PC-3 (cell line): ENCODE measurements at regions not wholly inside any gene's neighbourhood (a gene's known extent, or its start where the extent isn't known, plus 50 kb on each side); places are given as distances from the start of the nearest gene placed in this dataset.

Source experiments
- CTCF ChIP-seq: fragments of 300-600 bp; sonication (generic); conservative IDR thresholded peaks from 2 replicates; pipeline ENCODE4 v1.5.1; 2017; ENCODE audit warnings: antibody characterized with exemption, low read depth, mild to moderate bottlenecking, low read length
- EZH2phosphoT487 ChIP-seq: fragments of 300-600 bp; sonication (generic); IDR thresholded peaks from 2 replicates; pipeline ENCODE4 v1.6.1; 2018; ENCODE audit warnings: mild to moderate bottlenecking, antibody characterized with exemption, low read length, borderline replicate concordance

GRCh38 chr6:139468178-139468819 lies 93.9 kb upstream of the CITED2 start:
- TF ChIP-seq CTCF (no peak), EZH2phosphoT487 (no peak)
